ENCODE measurements at regions not wholly inside any gene's neighbourhood (a gene's known extent, or its start where the extent isn't known, plus 50 kb on each side); places are given as distances from the start of the nearest gene placed in this dataset.
A peak's percentile ranks its signal among the peaks of the same experiment; 100 is the strongest.

GRCh38 chr10:130748409-130749057 is 563.0 kb downstream of the TCERG1L start:
- DNase-seq (ENCODE audit: low read depth in 4 of 4, low spot score in 2 of 4) = peak in 1 of 4 donors; percentile 19

GRCh38 chr10:130749911-130750310 is 561.6 kb downstream of the TCERG1L start:
- no peak for DNase-seq (ENCODE audit: low read depth in 4 of 4, low spot score in 2 of 4)

GRCh38 chr10:130750441-130750840 is 561.1 kb downstream of the TCERG1L start:
- DNase-seq (ENCODE audit: low read depth in 4 of 4, low spot score in 2 of 4) = no peak

GRCh38 chr10:130751106-130751840 is 560.2 kb downstream of the TCERG1L start:
- DNase-seq (ENCODE audit: low read depth in 4 of 4, low spot score in 2 of 4) = no peak

- DNase-seq (ENCODE audit: low read depth in 4 of 4, low spot score in 2 of 4) = no peak
These were observed 559.7 kb downstream of the TCERG1L start for GRCh38 chr10:130751851-130752250.

GRCh38 chr10:130756651-130757050 is 554.9 kb downstream of the TCERG1L start:
- DNase-seq (ENCODE audit: low read depth in 4 of 4, low spot score in 2 of 4) = no peak

GRCh38 chr10:130757271-130757670 is 554.2 kb downstream of the TCERG1L start:
- no peak for DNase-seq (ENCODE audit: low read depth in 4 of 4, low spot score in 2 of 4)

GRCh38 chr10:130757821-130758489 is 553.6 kb downstream of the TCERG1L start:
- DNase-seq (ENCODE audit: low read depth in 4 of 4, low spot score in 2 of 4) = no peak

GRCh38 chr10:130758529-130758928 is 553.0 kb downstream of the TCERG1L start:
- no peak for DNase-seq (ENCODE audit: low read depth in 4 of 4, low spot score in 2 of 4)

- DNase-seq (ENCODE audit: low read depth in 4 of 4, low spot score in 2 of 4) = no peak
These were observed 550.4 kb downstream of the TCERG1L start for GRCh38 chr10:130761032-130761575.

- DNase-seq (ENCODE audit: low read depth in 4 of 4, low spot score in 2 of 4) = peak in 3 of 4 donors; percentile 34 to 56 (median 50)
These were observed 549.7 kb downstream of the TCERG1L start for GRCh38 chr10:130761788-130762301.

- DNase-seq (ENCODE audit: low read depth in 4 of 4, low spot score in 2 of 4) = no peak
These were observed 549.0 kb downstream of the TCERG1L start for GRCh38 chr10:130762491-130762890.

GRCh38 chr10:130763071-130763470 is 548.5 kb downstream of the TCERG1L start:
- no peak for DNase-seq (ENCODE audit: low read depth in 4 of 4, low spot score in 2 of 4)

GRCh38 chr10:130763491-130763890 is 548.0 kb downstream of the TCERG1L start:
- DNase-seq (ENCODE audit: low read depth in 4 of 4, low spot score in 2 of 4) = no peak

GRCh38 chr10:130764651-130765050 is 546.9 kb downstream of the TCERG1L start:
- DNase-seq (ENCODE audit: low read depth in 4 of 4, low spot score in 2 of 4) = no peak

- no peak for DNase-seq (ENCODE audit: low read depth in 4 of 4, low spot score in 2 of 4)
These were observed 545.5 kb downstream of the TCERG1L start for GRCh38 chr10:130766071-130766470.

- no peak for DNase-seq (ENCODE audit: low read depth in 4 of 4, low spot score in 2 of 4)
These were observed 544.3 kb downstream of the TCERG1L start for GRCh38 chr10:130767116-130767730.

- DNase-seq (ENCODE audit: low read depth in 4 of 4, low spot score in 2 of 4) = no peak
These were observed 542.1 kb downstream of the TCERG1L start for GRCh38 chr10:130769146-130770017.

GRCh38 chr10:130770018-130770630 is 541.4 kb downstream of the TCERG1L start:
- DNase-seq (ENCODE audit: low read depth in 4 of 4, low spot score in 2 of 4) = no peak

Data from left renal cortex interstitium (tissue), 4 donors.